ENCODE measurements at regions not wholly inside any gene's neighbourhood (a gene's known extent, or its start where the extent isn't known, plus 50 kb on each side); places are given as distances from the start of the nearest gene placed in this dataset.
A peak's percentile ranks its signal among the peaks of the same experiment; 100 is the strongest.

DNA sequence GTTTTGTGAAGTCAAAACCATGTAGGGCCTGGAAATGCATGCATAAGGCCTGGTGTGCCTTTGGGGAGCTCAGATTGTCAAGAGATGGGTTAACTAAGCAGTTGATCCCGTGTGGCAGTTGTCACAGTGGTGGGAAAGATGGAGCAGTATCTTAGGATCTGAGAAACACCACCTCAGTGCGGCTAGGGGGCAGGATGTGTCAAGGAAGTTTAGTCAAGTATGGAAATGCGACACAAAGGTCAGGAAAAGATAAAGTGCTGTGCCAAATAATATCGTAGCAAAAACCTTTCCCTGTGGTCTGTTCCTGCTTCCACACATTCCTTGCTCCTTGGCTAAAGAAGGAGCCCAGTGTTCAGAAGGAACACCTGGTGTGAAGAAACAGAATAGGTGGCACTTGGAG is 396.4 kb downstream of the EDEM1 start (continued):
- TF ChIP-seq, protein P1, sequence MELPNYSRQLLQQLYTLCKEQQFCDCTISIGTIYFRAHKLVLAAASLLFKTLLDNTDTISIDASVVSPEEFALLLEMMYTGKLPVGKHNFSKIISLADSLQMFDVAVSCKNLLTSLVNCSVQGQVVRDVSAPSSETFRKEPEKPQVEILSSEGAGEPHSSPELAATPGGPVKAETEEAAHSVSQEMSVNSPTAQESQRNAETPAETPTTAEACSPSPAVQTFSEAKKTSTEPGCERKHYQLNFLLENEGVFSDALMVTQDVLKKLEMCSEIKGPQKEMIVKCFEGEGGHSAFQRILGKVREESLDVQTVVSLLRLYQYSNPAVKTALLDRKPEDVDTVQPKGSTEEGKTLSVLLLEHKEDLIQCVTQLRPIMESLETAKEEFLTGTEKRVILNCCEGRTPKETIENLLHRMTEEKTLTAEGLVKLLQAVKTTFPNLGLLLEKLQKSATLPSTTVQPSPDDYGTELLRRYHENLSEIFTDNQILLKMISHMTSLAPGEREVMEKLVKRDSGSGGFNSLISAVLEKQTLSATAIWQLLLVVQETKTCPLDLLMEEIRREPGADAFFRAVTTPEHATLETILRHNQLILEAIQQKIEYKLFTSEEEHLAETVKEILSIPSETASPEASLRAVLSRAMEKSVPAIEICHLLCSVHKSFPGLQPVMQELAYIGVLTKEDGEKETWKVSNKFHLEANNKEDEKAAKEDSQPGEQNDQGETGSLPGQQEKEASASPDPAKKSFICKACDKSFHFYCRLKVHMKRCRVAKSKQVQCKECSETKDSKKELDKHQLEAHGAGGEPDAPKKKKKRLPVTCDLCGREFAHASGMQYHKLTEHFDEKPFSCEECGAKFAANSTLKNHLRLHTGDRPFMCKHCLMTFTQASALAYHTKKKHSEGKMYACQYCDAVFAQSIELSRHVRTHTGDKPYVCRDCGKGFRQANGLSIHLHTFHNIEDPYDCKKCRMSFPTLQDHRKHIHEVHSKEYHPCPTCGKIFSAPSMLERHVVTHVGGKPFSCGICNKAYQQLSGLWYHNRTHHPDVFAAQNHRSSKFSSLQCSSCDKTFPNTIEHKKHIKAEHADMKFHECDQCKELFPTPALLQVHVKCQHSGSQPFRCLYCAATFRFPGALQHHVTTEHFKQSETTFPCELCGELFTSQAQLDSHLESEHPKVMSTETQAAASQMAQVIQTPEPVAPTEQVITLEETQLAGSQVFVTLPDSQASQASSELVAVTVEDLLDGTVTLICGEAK (IDR thresholded peaks at IDR 0.05): no peak
- TF ChIP-seq, protein P1 (CRISPR knock-in tag; IDR thresholded peaks at IDR 0.05): no peak
- no peak for TF ChIP-seq ARID2 (IDR thresholded peaks at IDR 0.05)
- peak; percentile 59; the same call in 1 of the 2 replicates for TF ChIP-seq GATA2 (CRISPR knock-in tag; IDR thresholded peaks at IDR 0.05)
- no peak for TF ChIP-seq GATAD2A (IDR thresholded peaks at IDR 0.05)
- 0 out of 2 replicates have a peak, but pooled peaks have one; percentile 36 for TF ChIP-seq ZEB2 (IDR thresholded peaks at IDR 0.05)
- no peak for TF ChIP-seq RUNX1 (IDR thresholded peaks at IDR 0.05; ENCODE audit: low read depth)
